Activated CD8-positive, alpha-beta memory T cell treated with anti-CD3 and anti-CD28 coated beads, Interleukin-2, amount 50 U/mL, for 1 hour (primary cell): ENCODE measurements at regions not wholly inside any gene's neighbourhood (a gene's known extent, or its start where the extent isn't known, plus 50 kb on each side); places are given as distances from the start of the nearest gene placed in this dataset.

Experiments
- DNase-seq: peaks from one replicate; pipeline ENCODE4 v3.0.0-alpha.2; 2020; ENCODE audit errors: extremely low read depth

GRCh38 chr1:23615423-23615822 is 56.1 kb upstream of the ID3 start:
- DNase-seq, result no peak

DNA sequence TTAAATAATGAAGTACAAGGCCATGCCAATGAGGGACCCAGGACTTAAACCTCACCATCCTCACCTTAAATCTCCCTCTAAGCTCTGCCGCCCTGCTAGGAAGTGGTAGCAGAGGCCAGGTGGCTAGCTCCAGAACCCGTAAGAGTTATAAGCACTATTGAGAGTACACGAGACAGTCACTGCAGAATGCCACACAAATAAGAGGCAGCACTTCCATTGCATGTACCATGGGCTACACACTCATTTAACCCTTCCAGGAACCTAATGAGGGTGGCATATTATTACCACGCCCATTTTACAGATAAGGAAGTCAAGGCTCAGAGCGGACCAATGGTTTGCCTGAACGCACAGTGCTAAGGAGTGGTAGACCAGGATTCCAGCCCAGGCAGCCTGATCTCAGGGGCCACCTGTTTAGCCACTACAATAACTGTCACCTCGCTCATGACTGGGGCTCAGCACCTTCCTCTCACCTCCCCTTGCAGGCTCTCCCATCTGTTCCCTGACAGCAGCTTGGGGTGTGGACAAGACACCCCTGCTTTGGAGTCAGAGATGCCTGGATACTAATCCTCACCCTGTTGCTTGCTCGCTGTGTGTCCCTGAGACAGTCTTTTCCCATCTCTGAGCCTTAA is 54.8 kb upstream of the ID3 start:
- no peak for DNase-seq

DNA sequence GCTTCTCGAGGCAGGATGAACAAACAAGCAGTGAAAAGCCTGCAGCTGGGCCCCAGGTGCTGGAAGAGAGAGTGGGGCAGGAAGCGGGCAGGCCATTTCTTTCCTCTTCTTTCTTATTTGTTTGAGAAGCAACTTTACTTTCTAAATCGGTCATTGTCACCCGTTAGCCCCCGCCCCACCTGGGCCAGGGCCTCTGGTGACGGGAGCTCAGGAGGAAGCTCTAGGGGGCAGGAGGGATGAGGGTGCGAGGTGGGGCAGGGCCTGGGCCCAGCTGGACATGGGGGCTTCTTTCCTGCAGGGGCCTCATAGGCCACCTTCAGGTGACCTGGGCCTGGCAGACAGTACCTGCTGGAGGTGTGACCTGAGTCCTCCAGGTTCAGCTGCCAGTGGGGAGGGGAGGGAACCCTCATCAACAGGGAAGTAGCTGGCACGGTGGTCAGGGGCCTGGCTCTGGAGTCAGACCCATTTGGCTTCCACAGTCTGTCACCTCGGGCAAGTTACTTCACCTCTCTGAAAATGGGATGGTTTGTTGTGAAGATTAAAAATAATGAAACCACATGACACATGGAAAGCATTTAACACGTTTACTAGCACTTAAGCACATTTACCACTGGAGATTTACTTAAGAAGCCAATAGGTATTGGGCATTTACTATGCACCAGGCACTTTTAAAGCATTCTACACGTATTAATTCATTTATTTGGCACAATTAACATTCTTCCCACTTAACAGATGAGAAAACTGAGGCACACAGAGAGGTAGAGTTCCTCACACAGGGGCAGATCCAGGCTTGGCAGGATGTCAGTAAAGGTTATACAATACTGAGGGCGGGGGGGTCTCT is 54.1 kb upstream of the ID3 start:
- no peak for DNase-seq

DNA sequence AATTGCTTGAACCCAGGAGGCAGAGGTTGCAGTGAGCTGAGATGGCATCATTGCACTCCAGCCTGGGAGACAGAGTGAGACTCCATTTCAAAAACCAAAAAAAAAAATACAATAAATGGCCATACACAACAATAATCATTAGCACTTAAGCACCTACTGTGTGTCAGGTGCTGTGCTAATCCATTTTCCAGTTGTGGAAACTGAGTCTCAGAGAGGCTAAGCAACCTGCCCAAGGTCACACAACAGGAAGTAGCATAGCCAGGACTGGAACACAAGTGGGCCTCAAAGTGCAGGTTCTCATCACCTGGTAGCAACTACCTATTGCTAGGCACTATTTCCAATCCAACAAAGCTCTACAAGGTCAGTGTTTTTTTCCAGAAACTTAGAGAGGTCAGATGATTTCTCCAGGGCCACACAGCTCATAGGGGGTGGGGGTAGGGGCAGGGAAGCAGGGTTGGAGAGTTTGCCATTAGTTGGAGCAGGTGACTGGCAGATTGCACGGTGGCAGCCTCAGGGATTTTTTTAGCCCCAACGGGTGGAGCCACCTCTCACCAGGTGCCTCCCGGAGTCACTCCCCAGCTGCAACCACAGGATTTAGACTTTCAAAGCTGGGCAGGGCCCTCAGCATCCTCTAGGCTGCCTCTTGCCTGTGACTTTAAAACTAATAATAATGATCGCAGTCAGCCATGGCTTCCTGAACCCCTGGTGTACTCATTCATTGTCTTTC is 52.5 kb upstream of the ID3 start:
- DNase-seq, result no peak

GRCh38 chr1:23610677-23611076 is 51.4 kb upstream of the ID3 start:
- DNase-seq, result no peak

- no peak for DNase-seq
Observed at GRCh38 chr1:23609971-23610370, 50.7 kb upstream of the ID3 start.
